ENCODE measurements at regions not wholly inside any gene's neighbourhood (a gene's known extent, or its start where the extent isn't known, plus 50 kb on each side); places are given as distances from the start of the nearest gene placed in this dataset.

DNA sequence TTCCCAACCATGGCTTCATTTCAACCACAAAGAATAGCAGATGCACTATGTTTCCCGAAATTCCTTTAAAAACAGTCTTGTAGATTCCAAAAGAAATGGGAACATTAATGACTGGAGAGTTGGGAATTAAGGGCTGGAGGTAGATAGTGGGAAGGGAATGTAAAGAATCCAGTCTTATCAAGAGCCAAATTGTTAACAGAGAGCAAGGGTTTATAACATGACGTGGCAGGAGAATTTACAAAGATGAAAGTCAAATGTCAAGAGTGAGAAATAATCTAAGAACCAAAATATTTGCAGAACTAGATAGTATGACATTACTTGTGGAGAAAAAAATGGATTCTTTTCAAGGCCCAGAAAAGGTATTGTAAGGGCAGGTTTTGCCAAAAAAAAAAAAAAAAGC is 200.9 kb downstream of the GRIN2B start:
- Histone ChIP-seq H3K4me1 (ENCODE audit: control insufficient read depth, insufficient read depth, low read length, poor library complexity, severe bottlenecking) (no peaks in the 10 kb centered on the region), H3K4me3 (ENCODE audit: insufficient read depth, low read depth, low read length, poor library complexity, severe bottlenecking) (no peak overlapping the region), H3K27me3 (replicated peaks; ENCODE audit: control insufficient read depth, insufficient read depth, low read length, poor library complexity, severe bottlenecking) (no peaks in the 10 kb centered on the region), H3K36me3 (ENCODE audit: control insufficient read depth, insufficient read depth, low read length) (no peaks in the 10 kb centered on the region), H3K27ac (ENCODE audit: insufficient read depth, low read length, poor library complexity, severe bottlenecking) (no peak overlapping the region), H3K9me3 (ENCODE audit: control insufficient read depth, low read length) (no peaks in the 10 kb centered on the region)
- no peak for DNase-seq

GRCh38 chr12:13777374-13777773 is 204.0 kb downstream of the GRIN2B start:
- H3K9me3 ChIP-seq (ENCODE audit: control insufficient read depth, low read length) = no peaks in the 10 kb centered on the region
- no peak overlapping the region for H3K27ac ChIP-seq (ENCODE audit: insufficient read depth, low read length, poor library complexity, severe bottlenecking)
- no peaks in the 10 kb centered on the region for H3K4me1 ChIP-seq (ENCODE audit: control insufficient read depth, insufficient read depth, low read length, poor library complexity, severe bottlenecking)
- H3K36me3 ChIP-seq (ENCODE audit: control insufficient read depth, insufficient read depth, low read length) = no peaks in the 10 kb centered on the region
- DNase-seq = no peak
- H3K4me3 ChIP-seq (ENCODE audit: insufficient read depth, low read depth, low read length, poor library complexity, severe bottlenecking) = no peak overlapping the region
- no peaks in the 10 kb centered on the region for H3K27me3 ChIP-seq (replicated peaks; ENCODE audit: control insufficient read depth, insufficient read depth, low read length, poor library complexity, severe bottlenecking)

GRCh38 chr12:13772264-13772663 is 209.1 kb downstream of the GRIN2B start:
- no peak for DNase-seq
- H3K27me3 ChIP-seq (replicated peaks; ENCODE audit: control insufficient read depth, insufficient read depth, low read length, poor library complexity, severe bottlenecking) = no peaks in the 10 kb centered on the region
- no peak overlapping the region for H3K27ac ChIP-seq (ENCODE audit: insufficient read depth, low read length, poor library complexity, severe bottlenecking)
- H3K9me3 ChIP-seq (ENCODE audit: control insufficient read depth, low read length) = no peaks in the 10 kb centered on the region
- no peaks in the 10 kb centered on the region for H3K4me1 ChIP-seq (ENCODE audit: control insufficient read depth, insufficient read depth, low read length, poor library complexity, severe bottlenecking)
- no peak overlapping the region for H3K4me3 ChIP-seq (ENCODE audit: insufficient read depth, low read depth, low read length, poor library complexity, severe bottlenecking)
- H3K36me3 ChIP-seq (ENCODE audit: control insufficient read depth, insufficient read depth, low read length) = no peaks in the 10 kb centered on the region

GRCh38 chr12:13770576-13770975 is 210.8 kb downstream of the GRIN2B start:
- Histone ChIP-seq H3K27me3 (replicated peaks; ENCODE audit: control insufficient read depth, insufficient read depth, low read length, poor library complexity, severe bottlenecking) (no peaks in the 10 kb centered on the region), H3K4me3 (ENCODE audit: insufficient read depth, low read depth, low read length, poor library complexity, severe bottlenecking) (no peak overlapping the region), H3K27ac (ENCODE audit: insufficient read depth, low read length, poor library complexity, severe bottlenecking) (no peak overlapping the region), H3K4me1 (ENCODE audit: control insufficient read depth, insufficient read depth, low read length, poor library complexity, severe bottlenecking) (no peaks in the 10 kb centered on the region), H3K9me3 (ENCODE audit: control insufficient read depth, low read length) (no peaks in the 10 kb centered on the region), H3K36me3 (ENCODE audit: control insufficient read depth, insufficient read depth, low read length) (no peaks in the 10 kb centered on the region)
- no peak for DNase-seq

DNA sequence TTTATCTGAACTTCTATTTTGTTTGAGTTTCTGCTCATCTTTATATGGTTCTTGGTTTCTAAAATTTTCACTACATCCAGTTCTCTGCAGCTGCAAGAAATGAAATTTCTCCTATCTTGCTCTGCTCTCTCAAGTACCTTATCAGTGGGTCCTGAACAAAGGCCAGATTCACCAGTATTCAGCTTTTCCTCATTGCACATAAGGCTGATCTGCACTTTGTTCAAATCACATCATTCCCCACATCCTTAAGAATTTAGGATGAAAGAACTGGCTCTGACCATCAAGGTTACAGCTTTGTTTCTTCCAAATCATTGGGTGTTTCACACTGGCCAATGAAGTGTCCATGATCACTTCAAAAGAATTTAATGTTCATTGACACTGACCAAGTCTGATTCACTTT is 211.4 kb downstream of the GRIN2B start:
- no peak overlapping the region for H3K27ac ChIP-seq (ENCODE audit: insufficient read depth, low read length, poor library complexity, severe bottlenecking)
- H3K27me3 ChIP-seq (replicated peaks; ENCODE audit: control insufficient read depth, insufficient read depth, low read length, poor library complexity, severe bottlenecking) = no peaks in the 10 kb centered on the region
- no peaks in the 10 kb centered on the region for H3K36me3 ChIP-seq (ENCODE audit: control insufficient read depth, insufficient read depth, low read length)
- H3K9me3 ChIP-seq (ENCODE audit: control insufficient read depth, low read length) = no peaks in the 10 kb centered on the region
- no peak for DNase-seq
- H3K4me1 ChIP-seq (ENCODE audit: control insufficient read depth, insufficient read depth, low read length, poor library complexity, severe bottlenecking) = no peaks in the 10 kb centered on the region
- H3K4me3 ChIP-seq (ENCODE audit: insufficient read depth, low read depth, low read length, poor library complexity, severe bottlenecking) = no peak overlapping the region

- no peaks in the 10 kb centered on the region for H3K4me1 ChIP-seq (ENCODE audit: control insufficient read depth, insufficient read depth, low read length, poor library complexity, severe bottlenecking)
- DNase-seq = no peak
- H3K4me3 ChIP-seq (ENCODE audit: insufficient read depth, low read depth, low read length, poor library complexity, severe bottlenecking) = no peak overlapping the region
- H3K27ac ChIP-seq (ENCODE audit: insufficient read depth, low read length, poor library complexity, severe bottlenecking) = no peak overlapping the region
- H3K27me3 ChIP-seq (replicated peaks; ENCODE audit: control insufficient read depth, insufficient read depth, low read length, poor library complexity, severe bottlenecking) = no peaks in the 10 kb centered on the region
- H3K36me3 ChIP-seq (ENCODE audit: control insufficient read depth, insufficient read depth, low read length) = no peaks in the 10 kb centered on the region
- H3K9me3 ChIP-seq (ENCODE audit: control insufficient read depth, low read length) = no peaks in the 10 kb centered on the region
Observed at GRCh38 chr12:13769273-13769672, 212.1 kb downstream of the GRIN2B start.

DNA sequence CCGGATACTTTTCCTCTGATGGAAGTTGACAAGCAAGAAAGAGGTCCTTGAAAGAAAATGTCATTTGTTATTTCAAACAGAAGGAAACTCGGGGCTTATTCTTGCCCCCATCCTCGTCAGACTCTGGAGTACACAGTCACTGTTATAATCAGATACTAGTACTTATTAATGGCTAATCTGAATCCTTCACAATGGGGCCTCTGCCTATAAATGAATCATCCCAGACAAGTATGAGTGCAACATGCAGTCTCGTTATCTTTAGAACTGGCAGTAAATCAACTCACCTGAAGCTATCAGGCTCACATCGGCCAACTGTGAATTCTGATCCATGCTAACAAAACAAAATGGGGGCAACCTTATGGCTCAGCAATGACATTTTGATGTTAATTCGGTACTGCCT is 216.7 kb downstream of the GRIN2B start:
- no peak for DNase-seq
- H3K27me3 ChIP-seq (replicated peaks; ENCODE audit: control insufficient read depth, insufficient read depth, low read length, poor library complexity, severe bottlenecking) = no peaks in the 10 kb centered on the region
- H3K27ac ChIP-seq (ENCODE audit: insufficient read depth, low read length, poor library complexity, severe bottlenecking) = no peak overlapping the region
- H3K4me1 ChIP-seq (ENCODE audit: control insufficient read depth, insufficient read depth, low read length, poor library complexity, severe bottlenecking) = no peaks in the 10 kb centered on the region
- H3K9me3 ChIP-seq (ENCODE audit: control insufficient read depth, low read length) = no peaks in the 10 kb centered on the region
- H3K36me3 ChIP-seq (ENCODE audit: control insufficient read depth, insufficient read depth, low read length) = no peaks in the 10 kb centered on the region
- H3K4me3 ChIP-seq (ENCODE audit: insufficient read depth, low read depth, low read length, poor library complexity, severe bottlenecking) = no peak overlapping the region

DNA sequence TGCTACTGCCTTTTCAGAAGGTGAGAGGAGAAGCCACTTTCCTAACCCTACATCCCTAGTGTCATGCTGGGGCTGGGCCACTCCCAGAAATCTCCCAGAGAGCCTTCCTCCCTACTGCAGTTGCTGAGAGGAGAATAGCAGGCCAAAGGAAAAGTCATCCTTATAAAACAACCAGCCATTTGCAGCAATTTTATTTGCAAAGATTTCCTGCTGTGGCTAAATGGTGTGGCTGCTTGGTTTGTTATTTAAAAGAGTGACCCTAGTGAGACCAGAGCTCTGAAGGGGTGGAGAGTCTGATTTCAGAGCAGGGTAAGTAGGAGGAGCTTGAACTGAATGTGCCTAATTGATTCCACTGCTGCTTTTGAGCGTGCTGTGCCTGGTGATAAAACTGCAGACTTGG is 232.0 kb downstream of the GRIN2B start:
- no peaks in the 10 kb centered on the region for H3K36me3 ChIP-seq (ENCODE audit: control insufficient read depth, insufficient read depth, low read length)
- no peak for DNase-seq
- no peaks in the 10 kb centered on the region for H3K9me3 ChIP-seq (ENCODE audit: control insufficient read depth, low read length)
- no peak overlapping the region for H3K27ac ChIP-seq (ENCODE audit: insufficient read depth, low read length, poor library complexity, severe bottlenecking)
- H3K4me1 ChIP-seq (ENCODE audit: control insufficient read depth, insufficient read depth, low read length, poor library complexity, severe bottlenecking) = no peaks in the 10 kb centered on the region
- no peak overlapping the region for H3K4me3 ChIP-seq (ENCODE audit: insufficient read depth, low read depth, low read length, poor library complexity, severe bottlenecking)
- H3K27me3 ChIP-seq (replicated peaks; ENCODE audit: control insufficient read depth, insufficient read depth, low read length, poor library complexity, severe bottlenecking) = no peaks in the 10 kb centered on the region

DNA sequence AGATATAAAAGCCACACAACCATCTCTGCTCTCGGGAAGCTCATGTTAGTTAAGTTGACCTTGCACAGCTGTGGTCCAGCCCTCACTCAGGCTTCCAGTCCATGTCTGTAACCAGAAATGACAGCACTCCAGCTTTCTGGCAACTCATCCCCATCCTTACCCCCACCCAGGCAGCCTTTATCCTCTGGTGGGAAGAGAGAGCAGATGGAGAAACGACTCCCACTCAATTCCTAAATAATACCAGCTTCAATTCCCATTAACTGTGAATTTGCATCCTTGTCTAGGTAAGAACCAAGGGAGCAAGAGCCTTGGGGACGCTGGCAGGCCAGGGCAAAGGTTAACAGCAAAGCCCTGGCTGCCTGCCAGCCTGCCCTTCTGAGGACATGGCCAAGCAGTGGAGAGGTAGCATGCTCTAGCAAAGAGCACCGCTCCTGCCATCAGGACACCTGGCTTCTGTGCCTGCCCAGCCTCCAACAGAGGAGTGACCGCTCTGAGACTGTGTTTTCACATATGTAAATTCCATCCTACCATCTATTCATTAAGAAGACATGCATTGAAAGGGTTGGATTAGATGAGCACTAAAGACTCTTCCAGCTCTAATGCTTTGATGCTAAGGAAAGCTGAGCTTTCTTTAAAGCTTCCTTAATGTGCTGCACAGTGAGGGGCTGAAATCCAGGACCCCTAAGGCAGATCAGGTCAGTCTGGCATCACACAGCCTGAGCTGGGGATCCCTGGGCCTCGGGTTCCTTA is 236.1 kb downstream of the GRIN2B start:
- no peaks in the 10 kb centered on the region for H3K9me3 ChIP-seq (ENCODE audit: control insufficient read depth, low read length)
- H3K4me3 ChIP-seq (ENCODE audit: insufficient read depth, low read depth, low read length, poor library complexity, severe bottlenecking) = no peak overlapping the region
- no peak overlapping the region for H3K27ac ChIP-seq (ENCODE audit: insufficient read depth, low read length, poor library complexity, severe bottlenecking)
- DNase-seq = no peak
- no peaks in the 10 kb centered on the region for H3K4me1 ChIP-seq (ENCODE audit: control insufficient read depth, insufficient read depth, low read length, poor library complexity, severe bottlenecking)
- H3K36me3 ChIP-seq (ENCODE audit: control insufficient read depth, insufficient read depth, low read length) = no peaks in the 10 kb centered on the region
- H3K27me3 ChIP-seq (replicated peaks; ENCODE audit: control insufficient read depth, insufficient read depth, low read length, poor library complexity, severe bottlenecking) = no peaks in the 10 kb centered on the region

GRCh38 chr12:13744561-13744960 is 236.8 kb downstream of the GRIN2B start:
- Histone ChIP-seq H3K27me3 (replicated peaks; ENCODE audit: control insufficient read depth, insufficient read depth, low read length, poor library complexity, severe bottlenecking) (no peaks in the 10 kb centered on the region), H3K4me3 (ENCODE audit: insufficient read depth, low read depth, low read length, poor library complexity, severe bottlenecking) (no peak overlapping the region), H3K4me1 (ENCODE audit: control insufficient read depth, insufficient read depth, low read length, poor library complexity, severe bottlenecking) (no peaks in the 10 kb centered on the region), H3K9me3 (ENCODE audit: control insufficient read depth, low read length) (no peaks in the 10 kb centered on the region), H3K27ac (ENCODE audit: insufficient read depth, low read length, poor library complexity, severe bottlenecking) (no peak overlapping the region), H3K36me3 (ENCODE audit: control insufficient read depth, insufficient read depth, low read length) (no peaks in the 10 kb centered on the region)
- DNase-seq = no peak
